Neural progenitor cell (in vitro differentiated cells): ENCODE measurements at regions not wholly inside any gene's neighbourhood (a gene's known extent, or its start where the extent isn't known, plus 50 kb on each side); places are given as distances from the start of the nearest gene placed in this dataset.

Source experiments
- DNase-seq: peaks from one replicate; pipeline ENCODE4 v3.0.0-alpha.2; 2016; ENCODE audit warnings: low spot score
- H2AFZ ChIP-seq: fragments of 200-600 bp; sonication (generic); replicated peaks from 2 replicates; pipeline ENCODE4 v1.6.1; 2016; ENCODE audit warnings: antibody characterized with exemption
- H3F3A ChIP-seq: fragments of 200-600 bp; sonication (generic); 2 replicates; pipeline ENCODE4 v1.6.1; 2016; ENCODE audit warnings: antibody characterized with exemption, low read depth
- H3K27ac ChIP-seq: fragments of 200-600 bp; sonication (generic); 2 replicates; pipeline ENCODE4 v1.5.1; 2016; ENCODE audit warnings: mild to moderate bottlenecking
- H3K27me3 ChIP-seq: fragments of 200-600 bp; sonication (generic); 2 replicates; pipeline ENCODE4 v1.6.1; 2016; ENCODE audit warnings: mild to moderate bottlenecking, moderate library complexity
- H3K36me3 ChIP-seq: fragments of 200-600 bp; sonication (generic); 2 replicates; pipeline ENCODE4 v1.5.1; 2016
- H3K4me1 ChIP-seq: fragments of 200-600 bp; sonication (generic); 2 replicates; pipeline ENCODE4 v1.6.1; 2016; ENCODE audit warnings: mixed run types
- H3K4me2 ChIP-seq: fragments of 200-600 bp; sonication (generic); 2 replicates; pipeline ENCODE4 v1.6.1; 2016
- H3K4me3 ChIP-seq: fragments of 200-600 bp; sonication (generic); 2 replicates; pipeline ENCODE4 v1.5.1; 2016
- H3K79me2 ChIP-seq: fragments of 200-600 bp; sonication (generic); 2 replicates; pipeline ENCODE4 v1.6.1; 2016; ENCODE audit warnings: low read depth
- H3K9ac ChIP-seq: fragments of 200-600 bp; sonication (generic); 2 replicates; pipeline ENCODE4 v1.6.1; 2016
- H3K9me3 ChIP-seq: fragments of 200-600 bp; sonication (generic); 2 replicates; pipeline ENCODE4 v1.5.1; 2016; ENCODE audit warnings: low read depth
- H4K20me1 ChIP-seq: fragments of 200-600 bp; sonication (generic); 2 replicates; pipeline ENCODE4 v1.6.1; 2016; ENCODE audit warnings: low read depth
- H3K27ac Mint-ChIP-seq: 3 replicates; pipeline ENCODE4 v1.8.0; 2021; ENCODE audit warnings: mixed read lengths
- H3K27me3 Mint-ChIP-seq: 2 replicates; pipeline ENCODE4 v1.8.0; 2022; ENCODE audit warnings: low read depth, mild to moderate bottlenecking, inconsistent platforms, moderate library complexity, mixed read lengths; ENCODE audit not compliant: insufficient read depth
- H3K36me3 Mint-ChIP-seq: 3 replicates; pipeline ENCODE4 v1.8.0; 2021; ENCODE audit warnings: mixed read lengths
- H3K4me1 Mint-ChIP-seq: 3 replicates; pipeline ENCODE4 v1.8.0; 2021; ENCODE audit warnings: mixed read lengths
- H3K4me3 Mint-ChIP-seq: 3 replicates; pipeline ENCODE4 v1.8.0; 2021; ENCODE audit warnings: mild to moderate bottlenecking, moderate library complexity, mixed read lengths
- H3K9me3 Mint-ChIP-seq: 3 replicates; pipeline ENCODE4 v1.8.0; 2020; ENCODE audit warnings: mixed read lengths
- EZH2 ChIP-seq: fragments of 200-600 bp; sonication (generic); IDR thresholded peaks from 2 replicates; pipeline ENCODE4 v1.6.1; 2017; ENCODE audit warnings: antibody characterized with exemption, mild to moderate bottlenecking, moderate library complexity
- EZH2phosphoT487 ChIP-seq: fragments of 200-600 bp; sonication (generic); IDR thresholded peaks from 2 replicates; pipeline ENCODE4 v1.6.1; 2017; ENCODE audit warnings: antibody characterized with exemption
- TF ChIP-seq, protein P1 (sequence below): fragments of 200-600 bp; sonication (generic); IDR thresholded peaks from 2 replicates; pipeline ENCODE4 v1.5.1; 2017; ENCODE audit warnings: antibody characterized with exemption, mild to moderate bottlenecking

DNA sequence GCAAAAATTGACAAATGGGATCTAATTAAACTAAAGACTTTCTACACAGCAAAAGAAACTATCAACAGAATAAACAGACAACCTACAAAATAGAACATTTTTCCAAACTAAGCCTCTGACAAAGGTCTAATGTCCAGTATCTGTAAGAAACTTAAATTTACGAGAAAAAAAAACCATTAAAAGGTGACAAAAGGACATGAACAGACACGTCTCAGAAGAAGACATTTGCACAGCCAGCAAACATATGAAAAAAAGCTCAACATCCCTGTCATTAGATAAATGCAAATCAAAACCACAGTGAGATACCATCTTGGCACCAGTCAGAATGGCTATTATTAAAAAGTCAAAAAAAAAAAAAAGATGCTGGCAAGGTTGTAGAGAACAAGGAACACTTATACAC, 70.6 kb upstream of the GRIK2 start:
- no peak overlapping the region for H3K4me3 ChIP-seq
- H3K9me3 Mint-ChIP-seq = no peaks in the 10 kb centered on the region
- H3K27ac ChIP-seq = no peak overlapping the region
- H3K9ac ChIP-seq = no peak overlapping the region
- H3F3A ChIP-seq = no peaks in the 10 kb centered on the region
- H3K4me1 ChIP-seq = no peaks in the 10 kb centered on the region
- H3K9me3 ChIP-seq = no peaks in the 10 kb centered on the region
- DNase-seq = no peak
- H3K36me3 Mint-ChIP-seq = no peaks in the 10 kb centered on the region
- H3K27me3 Mint-ChIP-seq = no peaks in the 10 kb centered on the region
- H4K20me1 ChIP-seq = no peaks in the 10 kb centered on the region
- H2AFZ ChIP-seq = no peak overlapping the region
- no peak overlapping the region for H3K4me2 ChIP-seq
- no peaks in the 10 kb centered on the region for H3K4me1 Mint-ChIP-seq
- no peak overlapping the region for H3K27ac Mint-ChIP-seq
- no peaks in the 10 kb centered on the region for H3K36me3 ChIP-seq
- H3K27me3 ChIP-seq = no peaks in the 10 kb centered on the region
- TF ChIP-seq EZH2phosphoT487 (no peak), EZH2 (no peak)
- TF ChIP-seq, protein P1, sequence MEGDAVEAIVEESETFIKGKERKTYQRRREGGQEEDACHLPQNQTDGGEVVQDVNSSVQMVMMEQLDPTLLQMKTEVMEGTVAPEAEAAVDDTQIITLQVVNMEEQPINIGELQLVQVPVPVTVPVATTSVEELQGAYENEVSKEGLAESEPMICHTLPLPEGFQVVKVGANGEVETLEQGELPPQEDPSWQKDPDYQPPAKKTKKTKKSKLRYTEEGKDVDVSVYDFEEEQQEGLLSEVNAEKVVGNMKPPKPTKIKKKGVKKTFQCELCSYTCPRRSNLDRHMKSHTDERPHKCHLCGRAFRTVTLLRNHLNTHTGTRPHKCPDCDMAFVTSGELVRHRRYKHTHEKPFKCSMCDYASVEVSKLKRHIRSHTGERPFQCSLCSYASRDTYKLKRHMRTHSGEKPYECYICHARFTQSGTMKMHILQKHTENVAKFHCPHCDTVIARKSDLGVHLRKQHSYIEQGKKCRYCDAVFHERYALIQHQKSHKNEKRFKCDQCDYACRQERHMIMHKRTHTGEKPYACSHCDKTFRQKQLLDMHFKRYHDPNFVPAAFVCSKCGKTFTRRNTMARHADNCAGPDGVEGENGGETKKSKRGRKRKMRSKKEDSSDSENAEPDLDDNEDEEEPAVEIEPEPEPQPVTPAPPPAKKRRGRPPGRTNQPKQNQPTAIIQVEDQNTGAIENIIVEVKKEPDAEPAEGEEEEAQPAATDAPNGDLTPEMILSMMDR = no peak
- no peaks in the 10 kb centered on the region for H3K79me2 ChIP-seq
- H3K4me3 Mint-ChIP-seq = no peak overlapping the region

- no peaks in the 10 kb centered on the region for H3K36me3 Mint-ChIP-seq
- no peak overlapping the region for H3K4me3 Mint-ChIP-seq
- TF ChIP-seq, protein P1 = no peak
- TF ChIP-seq EZH2phosphoT487 = no peak
- TF ChIP-seq EZH2 = no peak
- H3K27ac Mint-ChIP-seq = no peak overlapping the region
- no peaks in the 10 kb centered on the region for H3K27me3 Mint-ChIP-seq
- Histone ChIP-seq H3K9ac (no peak overlapping the region), H3K79me2 (no peaks in the 10 kb centered on the region), H3F3A (no peaks in the 10 kb centered on the region), H3K9me3 (no peaks in the 10 kb centered on the region), H3K27ac (no peak overlapping the region), H2AFZ (no peak overlapping the region), H3K4me1 (no peaks in the 10 kb centered on the region), H3K27me3 (no peaks in the 10 kb centered on the region), H3K4me3 (no peak overlapping the region), H3K4me2 (no peak overlapping the region), H4K20me1 (no peaks in the 10 kb centered on the region), H3K36me3 (no peaks in the 10 kb centered on the region)
- no peak for DNase-seq
- no peaks in the 10 kb centered on the region for H3K9me3 Mint-ChIP-seq
- no peaks in the 10 kb centered on the region for H3K4me1 Mint-ChIP-seq
These were observed 67.1 kb upstream of the GRIK2 start for GRCh38 chr6:101326411-101326810.

- Mint-ChIP-seq H3K9me3 (peaks cover 2% of the 10 kb centered on the region), H3K4me3 (no peak overlapping the region), H3K4me1 (peaks cover 7% of the 10 kb centered on the region), H3K27ac (no peak overlapping the region), H3K27me3 (peaks cover 3% of the 10 kb centered on the region), H3K36me3 (no peaks in the 10 kb centered on the region)
- Histone ChIP-seq H3K4me2 (no peak overlapping the region), H2AFZ (no peak overlapping the region), H3K79me2 (no peaks in the 10 kb centered on the region), H4K20me1 (no peaks in the 10 kb centered on the region), H3K27ac (no peak overlapping the region), H3K9me3 (no peaks in the 10 kb centered on the region), H3F3A (no peaks in the 10 kb centered on the region), H3K36me3 (no peaks in the 10 kb centered on the region), H3K4me3 (no peak overlapping the region), H3K9ac (no peak overlapping the region), H3K27me3 (no peaks in the 10 kb centered on the region), H3K4me1 (no peaks in the 10 kb centered on the region)
- TF ChIP-seq, protein P1 = no peak
- TF ChIP-seq EZH2 (no peak), EZH2phosphoT487 (no peak)
- no peak for DNase-seq
These were observed 51.6 kb upstream of the GRIK2 start for GRCh38 chr6:101341926-101342325.
